Lower leg skin (tissue), 4 donors: ENCODE measurements at regions not wholly inside any gene's neighbourhood (a gene's known extent, or its start where the extent isn't known, plus 50 kb on each side); places are given as distances from the start of the nearest gene placed in this dataset.

Source experiments
- DNase-seq, 2 donors: peaks; one replicate each; pipeline ENCODE4 v3.0.0-alpha.2; 2019; ENCODE audit warnings: low spot score in 2 of 2
- H3K4me3 ChIP-seq: fragments of 200-600 bp; sonication (generic); 2 replicates; pipeline ENCODE4 v1.5.1; 2017; ENCODE audit warnings: mild to moderate bottlenecking, low read depth; ENCODE audit not compliant: poor library complexity, severe bottlenecking
- CTCF ChIP-seq, 3 donors: fragments of 450-650 bp; IDR thresholded peaks; one replicate each; pipeline ENCODE4 v1.5.1; 2016; ENCODE audit warnings: antibody characterized with exemption in 3 of 3, mild to moderate bottlenecking in 3 of 3, moderate library complexity in 2 of 3
- POLR2A ChIP-seq, 2 donors: fragments of 450-650 bp; IDR thresholded peaks; one replicate each; pipeline ENCODE4 v1.6.1; 2016 to 2017; ENCODE audit warnings: antibody characterized with exemption in 2 of 2, mild to moderate bottlenecking in 1 of 2, moderate library complexity in 1 of 2
- WGBS, 2 donors: methylation state at CpG; one replicate each; pipeline ENCODE4 v1.1.5; 2018; 5-methylcytosine and 5-hydroxymethylcytosine counted together
- intact Hi-C: fragments of 100-400 bp; cut with DNase I; formaldehyde crosslinking; loops from one replicate; pipeline ENCODE4 v1.15.0; 2023; ENCODE audit warnings: low total_unique reads

DNA sequence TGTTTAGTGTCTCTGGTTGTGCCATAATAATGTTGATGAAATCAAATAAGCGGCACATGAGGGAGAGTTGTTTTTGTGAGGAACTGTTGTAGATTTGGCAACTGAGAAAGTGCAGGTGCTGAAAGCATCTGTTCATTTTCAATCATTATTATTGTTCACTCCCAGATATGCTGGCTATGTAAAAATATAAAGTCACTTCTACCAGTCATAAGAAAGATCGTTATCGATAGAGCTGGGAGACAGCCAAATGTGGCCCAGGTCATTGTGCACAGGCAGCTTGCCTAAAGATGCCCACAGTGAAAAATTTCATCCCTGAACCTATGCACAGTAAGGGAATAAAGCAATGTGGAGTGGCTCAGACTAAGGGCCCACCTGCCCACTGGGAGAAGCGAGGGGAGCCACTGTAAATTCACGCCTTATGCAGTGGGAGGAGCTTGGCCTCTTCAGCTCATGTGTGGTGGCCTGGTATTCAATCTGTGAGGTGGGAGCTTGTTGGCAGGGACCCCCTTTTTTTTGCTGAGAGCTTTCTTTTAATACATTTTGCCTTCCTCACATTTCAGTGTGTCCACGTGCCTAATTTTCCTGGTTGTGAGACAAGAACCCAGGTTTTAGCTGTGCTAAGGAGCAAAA, 1490.8 kb upstream of the TMEM132C start:
- no peak for DNase-seq
- H3K4me3 ChIP-seq: no peak overlapping the region
- intact Hi-C loops: no loop called here
- 81% methylated on average over 6 of the region's 6 CpGs for WGBS, 2 donors
- TF ChIP-seq POLR2A (IDR thresholded peaks at IDR 0.05) (no peak), CTCF (IDR thresholded peaks at IDR 0.05) (no peak)

- intact Hi-C loops: no loop called here
- H3K4me3 ChIP-seq: no peak overlapping the region
- DNase-seq: no peak
- no peak for TF ChIP-seq POLR2A (IDR thresholded peaks at IDR 0.05)
- TF ChIP-seq CTCF (IDR thresholded peaks at IDR 0.05): no peak
- 85 to 92% methylated on average over 5 of the region's 5 CpGs for WGBS, 2 donors
These were observed 1486.6 kb upstream of the TMEM132C start for GRCh38 chr12:126780343-126780742.

DNA sequence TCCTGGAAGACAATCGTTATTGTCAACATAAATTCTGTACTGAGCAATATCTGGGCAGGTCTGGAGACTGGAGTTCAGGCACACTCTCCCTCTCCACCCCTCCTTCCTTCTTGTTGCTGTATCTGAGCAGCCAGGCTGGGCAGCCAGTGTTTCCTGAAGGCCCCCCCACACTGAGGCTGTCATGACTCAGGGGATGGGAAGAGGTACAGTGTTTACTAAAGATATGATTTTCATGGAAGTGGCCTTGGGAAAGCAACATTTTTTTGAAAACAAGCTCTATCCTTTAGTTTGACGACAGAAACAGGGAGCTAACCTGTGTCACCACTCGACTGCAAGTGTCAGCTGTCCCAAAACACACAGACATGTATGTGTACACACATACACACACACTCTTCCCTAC, 1485.4 kb upstream of the TMEM132C start:
- TF ChIP-seq CTCF (IDR thresholded peaks at IDR 0.05) (no peak), POLR2A (IDR thresholded peaks at IDR 0.05) (no peak)
- no peak for DNase-seq
- intact Hi-C loops: no loop called here
- WGBS, 2 donors: 46 to 60% methylated on average over 3 of the region's 3 CpGs
- no peak overlapping the region for H3K4me3 ChIP-seq

GRCh38 chr12:126782083-126782482, 1484.9 kb upstream of the TMEM132C start:
- 64 to 78% methylated on average over 2 of the region's 2 CpGs for WGBS, 2 donors
- TF ChIP-seq CTCF (IDR thresholded peaks at IDR 0.05) (no peak), POLR2A (IDR thresholded peaks at IDR 0.05) (no peak)
- H3K4me3 ChIP-seq: no peak overlapping the region
- no peak for DNase-seq
- intact Hi-C loops: no loop called here

DNA sequence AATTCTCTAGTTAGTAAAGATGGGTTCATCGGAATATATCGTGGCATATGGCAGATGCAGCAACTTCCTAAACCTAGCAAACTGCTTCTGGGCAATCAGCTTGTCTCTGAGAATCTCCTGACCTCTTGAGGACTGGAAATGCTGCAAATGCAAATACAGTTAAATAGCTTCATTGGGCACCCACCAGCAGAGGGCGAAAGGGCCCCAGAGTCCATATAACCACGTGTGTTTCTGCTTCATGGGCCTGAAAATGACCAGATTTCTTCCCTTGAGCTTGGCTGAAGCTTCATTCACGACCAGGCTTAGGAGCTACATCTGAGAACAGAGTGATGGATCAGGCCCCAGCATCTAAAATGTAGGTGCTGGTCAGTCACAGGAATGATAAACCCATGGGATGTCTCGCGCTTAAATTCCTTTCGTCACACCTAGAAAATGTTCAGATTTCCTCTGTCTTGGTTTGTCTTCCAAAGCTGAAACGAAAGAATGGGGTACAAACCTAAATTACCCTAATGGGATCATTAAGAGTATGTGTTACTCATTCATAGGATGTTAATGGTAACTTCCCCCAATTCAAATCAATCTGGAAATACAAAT, 1482.5 kb upstream of the TMEM132C start:
- 53 to 57% methylated on average over 9 of the region's 9 CpGs for WGBS, 2 donors
- intact Hi-C loops: no loop called here
- no peak for TF ChIP-seq POLR2A (IDR thresholded peaks at IDR 0.05)
- TF ChIP-seq CTCF (IDR thresholded peaks at IDR 0.05): no peak
- no peak overlapping the region for H3K4me3 ChIP-seq
- DNase-seq: no peak

DNA sequence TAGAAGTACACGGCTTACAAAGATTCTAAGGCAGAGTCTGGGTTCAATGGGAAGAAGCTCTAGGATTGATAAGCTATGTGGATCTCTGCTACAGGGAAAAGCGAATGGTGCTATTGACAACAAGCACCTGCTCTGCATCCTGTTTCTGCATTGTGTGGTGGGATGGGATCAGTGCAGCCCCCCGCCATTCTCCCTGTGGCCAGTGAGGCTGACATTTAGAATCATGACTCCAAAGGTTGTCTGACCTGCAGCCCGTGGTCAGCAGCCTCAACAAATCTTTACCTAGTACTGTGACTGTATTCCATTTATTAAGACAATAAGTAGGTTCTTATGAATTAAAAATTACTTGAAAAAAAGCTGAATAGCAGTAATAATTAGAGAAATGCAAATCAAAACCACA, 1477.0 kb upstream of the TMEM132C start:
- DNase-seq: no peak
- no peak overlapping the region for H3K4me3 ChIP-seq
- TF ChIP-seq POLR2A (IDR thresholded peaks at IDR 0.05): no peak
- no peak for TF ChIP-seq CTCF (IDR thresholded peaks at IDR 0.05)
- intact Hi-C loops: no loop called here
- WGBS, 2 donors: 84 to 89% methylated on average over 4 of the region's 4 CpGs
